Small intestine (tissue), 7 donors: ENCODE measurements at regions not wholly inside any gene's neighbourhood (a gene's known extent, or its start where the extent isn't known, plus 50 kb on each side); places are given as distances from the start of the nearest gene placed in this dataset.

ENCODE experiments used
- DNase-seq, 2 donors: peaks; one replicate each; pipeline versions ENCODE4 v3.0.0 to v3.0.0-alpha.2; 2013
- FAIRE-seq: peaks from 2 replicates; lab custom pipeline; 2012; peaks lifted over from hg19 to GRCh38; lab: Jason Lieb, UNC
- H3K27ac ChIP-seq, 3 donors: one replicate each; pipeline ENCODE4 v1.5.1; 2013; ENCODE audit warnings: low read length in 2 of 3, mild to moderate bottlenecking in 2 of 3, control low read depth in 1 of 3, inconsistent platforms in 1 of 3, low read depth in 1 of 3, moderate library complexity in 1 of 3
- H3K27me3 ChIP-seq, 3 donors: one replicate each; pipeline ENCODE4 v1.6.1; 2013; ENCODE audit warnings: low read length in 3 of 3, inconsistent platforms in 1 of 3; ENCODE audit not compliant: control insufficient read depth in 3 of 3, insufficient read depth in 3 of 3
- H3K36me3 ChIP-seq, 3 donors: one replicate each; pipeline ENCODE4 v1.6.1; 2013; ENCODE audit warnings: low read length in 3 of 3, inconsistent platforms in 1 of 3, low read depth in 1 of 3, mild to moderate bottlenecking in 1 of 3, moderate library complexity in 1 of 3; ENCODE audit not compliant: control insufficient read depth in 3 of 3, insufficient read depth in 2 of 3
- H3K4me1 ChIP-seq, 3 donors: one replicate each; pipeline ENCODE4 v1.6.1; 2013; ENCODE audit warnings: low read length in 2 of 3, inconsistent platforms in 1 of 3, low read depth in 1 of 3, mild to moderate bottlenecking in 1 of 3, moderate library complexity in 1 of 3; ENCODE audit not compliant: control insufficient read depth in 3 of 3, insufficient read depth in 2 of 3
- H3K4me3 ChIP-seq, 3 donors: one replicate each; pipeline ENCODE4 v1.5.1; 2013; ENCODE audit warnings: low read length in 3 of 3, control low read depth in 1 of 3, inconsistent platforms in 1 of 3, low read depth in 1 of 3, mild to moderate bottlenecking in 1 of 3, moderate library complexity in 1 of 3
- H3K9me3 ChIP-seq, 2 donors: one replicate each; pipeline ENCODE4 v1.6.1; 2013; ENCODE audit warnings: low read depth in 1 of 2, low read length in 1 of 2; ENCODE audit not compliant: control insufficient read depth in 2 of 2, insufficient read depth in 1 of 2
- WGBS, 3 donors: extraction: QIAGEN DNeasy Blood & Tissue Kit; methylation state at CpG; one replicate each; pipeline ENCODE4 v1.1.7; 2013; 5-methylcytosine and 5-hydroxymethylcytosine counted together
- donor health status: healthy with polysubstance abuse.
- donor health status: control.
- donor health status: control.
- donor health status: Bipolar disorder and iron deficiency.
- donor health status: healthy.

DNA sequence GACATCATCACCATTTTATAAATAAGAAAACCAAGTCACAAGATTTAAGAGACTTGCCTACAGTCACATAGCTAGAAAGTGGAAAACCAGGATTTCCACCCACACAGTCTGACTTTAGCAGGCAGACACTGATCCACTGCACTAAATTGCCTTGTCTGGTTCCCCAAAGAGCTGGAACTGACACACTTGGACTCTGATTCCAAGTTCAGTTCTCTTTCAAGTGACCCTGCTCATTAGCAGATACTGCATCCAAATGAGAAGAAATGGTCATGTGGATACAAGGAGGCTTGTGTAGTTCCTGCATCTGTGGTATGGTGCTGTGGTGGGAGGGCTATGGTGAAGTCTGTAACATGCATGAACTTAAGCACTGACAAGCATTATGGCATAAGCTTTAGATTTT lies 180.1 kb upstream of the MKLN1 start:
- no peak overlapping the region for H3K27ac ChIP-seq
- DNase-seq = no peak

DNA sequence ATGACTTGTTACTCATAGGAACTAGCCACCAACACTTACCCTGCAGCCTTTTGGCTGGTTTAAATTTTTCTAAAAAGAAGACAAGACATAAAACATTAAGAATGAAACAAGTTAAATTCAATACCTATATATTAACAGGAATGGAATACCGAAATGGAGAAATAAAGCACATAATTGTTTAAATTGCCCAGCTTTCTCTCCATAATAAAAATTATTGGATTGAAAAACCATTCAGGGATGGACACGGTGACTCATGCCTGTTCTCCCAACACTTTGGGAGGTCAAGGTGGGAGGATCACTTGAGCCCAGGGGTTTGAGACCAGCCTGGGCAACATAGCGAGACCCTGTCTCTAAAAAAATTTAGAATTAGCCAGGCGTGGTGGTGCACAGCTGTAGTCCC lies 179.4 kb upstream of the MKLN1 start:
- DNase-seq (no peak), FAIRE-seq (no peak)
- H3K9me3 ChIP-seq = no peaks in the 10 kb centered on the region
- no peak overlapping the region for H3K27ac ChIP-seq
- peaks cover 0 to 7% (median 0%) of the 10 kb centered on the region in 3 donors for H3K27me3 ChIP-seq
- no peaks in the 10 kb centered on the region for H3K36me3 ChIP-seq
- WGBS, 3 donors = 91 to 95% (median 92%) methylated on average over 4 of the region's 4 CpGs
- no peak overlapping the region for H3K4me3 ChIP-seq
- no peaks in the 10 kb centered on the region for H3K4me1 ChIP-seq

More for the DNA sequence above, 180.1 kb upstream of the MKLN1 start:
- no peaks in the 10 kb centered on the region for H3K36me3 ChIP-seq
- no peak overlapping the region for H3K4me3 ChIP-seq
- no peaks in the 10 kb centered on the region for H3K9me3 ChIP-seq
- H3K4me1 ChIP-seq = no peaks in the 10 kb centered on the region
- no peak for FAIRE-seq
- H3K27me3 ChIP-seq = peaks cover 0 to 7% (median 0%) of the 10 kb centered on the region in 3 donors

- H3K27ac ChIP-seq = no peak overlapping the region
- FAIRE-seq (no peak), DNase-seq (no peak)
- no peaks in the 10 kb centered on the region for H3K4me1 ChIP-seq
- peaks cover 0 to 7% (median 0%) of the 10 kb centered on the region in 3 donors for H3K27me3 ChIP-seq
- no peaks in the 10 kb centered on the region for H3K9me3 ChIP-seq
- H3K4me3 ChIP-seq = no peak overlapping the region
- WGBS, 3 donors = 84 to 91% (median 90%) methylated on average over 10 of the region's 10 CpGs
- H3K36me3 ChIP-seq = no peaks in the 10 kb centered on the region
Observed at GRCh38 chr7:131148708-131149428, 178.8 kb upstream of the MKLN1 start.

GRCh38 chr7:131149429-131149773 lies 178.3 kb upstream of the MKLN1 start:
- H3K4me3 ChIP-seq = no peak overlapping the region
- DNase-seq = no peak
- no peak for FAIRE-seq
- no peaks in the 10 kb centered on the region for H3K4me1 ChIP-seq
- no peaks in the 10 kb centered on the region for H3K9me3 ChIP-seq
- H3K36me3 ChIP-seq = no peaks in the 10 kb centered on the region
- no peak overlapping the region for H3K27ac ChIP-seq
- H3K27me3 ChIP-seq = peaks cover 0 to 7% (median 0%) of the 10 kb centered on the region in 3 donors

DNA sequence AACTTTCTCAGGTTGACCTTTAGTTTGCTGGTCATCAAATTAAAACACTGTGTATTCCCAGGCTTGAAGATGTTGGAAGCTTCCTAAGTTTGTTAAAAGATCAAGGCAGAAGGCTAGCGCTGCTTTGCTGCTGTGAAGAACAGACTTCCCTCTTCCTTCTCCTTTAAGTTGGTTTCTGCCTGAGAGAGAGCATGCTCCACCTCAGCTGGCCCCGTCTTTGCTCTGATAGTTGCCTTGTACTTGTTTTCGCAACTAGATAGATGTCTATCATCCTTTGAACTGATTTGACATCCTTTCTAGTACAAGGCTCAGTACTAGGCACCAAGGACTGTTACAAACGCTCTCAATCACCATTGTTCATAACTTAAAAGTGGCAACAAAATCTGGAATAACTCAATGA lies 177.8 kb upstream of the MKLN1 start:
- FAIRE-seq (no peak), DNase-seq (no peak)
- peaks cover 0 to 7% (median 0%) of the 10 kb centered on the region in 3 donors for H3K27me3 ChIP-seq
- H3K36me3 ChIP-seq = no peaks in the 10 kb centered on the region
- H3K4me3 ChIP-seq = no peak overlapping the region
- no peaks in the 10 kb centered on the region for H3K9me3 ChIP-seq
- H3K4me1 ChIP-seq = no peaks in the 10 kb centered on the region
- 62 to 78% (median 67%) methylated on average over 4 of the region's 4 CpGs for WGBS, 3 donors
- H3K27ac ChIP-seq = no peak overlapping the region

- Histone ChIP-seq H3K36me3 (no peaks in the 10 kb centered on the region), H3K4me1 (no peaks in the 10 kb centered on the region), H3K27me3 (peaks cover 0 to 7% (median 0%) of the 10 kb centered on the region in 3 donors), H3K27ac (no peak overlapping the region), H3K9me3 (no peaks in the 10 kb centered on the region), H3K4me3 (no peak overlapping the region)
- WGBS, 3 donors = 77 to 79% (median 78%) methylated on average over 3 of the region's 3 CpGs
- DNase-seq = no peak
- no peak for FAIRE-seq
Observed at GRCh38 chr7:131151034-131151433, 176.6 kb upstream of the MKLN1 start.

DNA sequence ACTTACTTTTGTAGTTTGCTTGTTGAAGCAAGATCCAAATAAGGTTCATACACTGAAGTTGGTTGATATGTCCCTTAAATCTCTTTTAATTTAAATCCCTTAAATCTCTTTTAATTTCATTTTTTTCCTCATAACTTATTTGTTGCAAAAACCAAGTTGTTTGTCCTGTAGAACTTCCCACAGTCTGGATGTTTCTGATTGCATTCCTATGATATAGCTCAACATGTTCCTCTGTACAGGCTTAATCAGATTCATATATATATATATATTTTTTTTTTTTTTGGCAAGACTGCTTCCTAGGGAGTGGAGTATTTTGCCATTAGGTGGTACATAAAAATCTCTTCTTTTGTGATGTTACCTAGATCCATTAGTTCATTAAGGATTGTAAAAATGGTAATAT lies 174.9 kb upstream of the MKLN1 start:
- FAIRE-seq = no peak
- Histone ChIP-seq H3K4me3 (no peak overlapping the region), H3K27ac (no peak overlapping the region), H3K27me3 (peaks cover 0 to 7% (median 0%) of the 10 kb centered on the region in 3 donors), H3K9me3 (no peaks in the 10 kb centered on the region), H3K4me1 (no peaks in the 10 kb centered on the region), H3K36me3 (no peaks in the 10 kb centered on the region)
- no peak for DNase-seq

- Histone ChIP-seq H3K27me3 (peaks cover 0 to 5% (median 0%) of the 10 kb centered on the region in 3 donors), H3K27ac (no peak overlapping the region), H3K9me3 (no peaks in the 10 kb centered on the region), H3K4me1 (no peaks in the 10 kb centered on the region), H3K36me3 (no peaks in the 10 kb centered on the region), H3K4me3 (no peak overlapping the region)
- FAIRE-seq (no peak), DNase-seq (no peak)
Observed at GRCh38 chr7:131154380-131154779, 173.3 kb upstream of the MKLN1 start.
